H9 (cell line): ENCODE measurements at regions not wholly inside any gene's neighbourhood (a gene's known extent, or its start where the extent isn't known, plus 50 kb on each side); places are given as distances from the start of the nearest gene placed in this dataset.

Source experiments
- DNase-seq: peaks from one replicate; pipeline ENCODE4 v3.0.0-alpha.2; 2017
- H2AFZ ChIP-seq: one replicate; pipeline ENCODE4 v1.6.1; 2013; ENCODE audit warnings: mild to moderate bottlenecking, low read length, control low read depth, moderate library complexity
- H2AK5ac ChIP-seq: 2 replicates; pipeline ENCODE4 v1.6.1; 2013; ENCODE audit warnings: low read length, control low read depth, mixed read lengths; ENCODE audit not compliant: insufficient read length
- H2BK120ac ChIP-seq: one replicate; pipeline ENCODE4 v1.6.1; 2013; ENCODE audit warnings: low read depth, mild to moderate bottlenecking, low read length, control low read depth, inconsistent platforms; ENCODE audit not compliant: poor library complexity, severe bottlenecking
- H2BK12ac ChIP-seq: 2 replicates; pipeline ENCODE4 v1.6.1; 2013; ENCODE audit warnings: low read length, control low read depth, mixed read lengths, low read depth; ENCODE audit not compliant: insufficient read length
- H2BK15ac ChIP-seq: 2 replicates; pipeline ENCODE4 v1.6.1; 2013; ENCODE audit warnings: low read depth, low read length, control low read depth
- H2BK20ac ChIP-seq: one replicate; pipeline ENCODE4 v1.6.1; 2013; ENCODE audit warnings: low read depth, mild to moderate bottlenecking, low read length, control low read depth, inconsistent platforms; ENCODE audit not compliant: poor library complexity, severe bottlenecking
- H2BK5ac ChIP-seq: 2 replicates; pipeline ENCODE4 v1.6.1; 2013; ENCODE audit warnings: low read length, control low read depth, mixed read lengths; ENCODE audit not compliant: insufficient read length
- H3K14ac ChIP-seq: 2 replicates; pipeline ENCODE4 v1.6.1; 2013; ENCODE audit warnings: low read length, control low read depth; ENCODE audit not compliant: insufficient read depth
- H3K18ac ChIP-seq: 2 replicates; pipeline ENCODE4 v1.6.1; 2013; ENCODE audit warnings: low read depth, mild to moderate bottlenecking, mixed read lengths, low read length, control low read depth; ENCODE audit not compliant: insufficient read length
- H3K23ac ChIP-seq: 2 replicates; pipeline ENCODE4 v1.6.1; 2013; ENCODE audit warnings: low read length, control low read depth, mixed read lengths, low read depth; ENCODE audit not compliant: insufficient read length
- H3K23me2 ChIP-seq: 2 replicates; pipeline ENCODE4 v1.6.1; 2013; ENCODE audit warnings: low read depth, mild to moderate bottlenecking, mixed read lengths, low read length, control low read depth; ENCODE audit not compliant: insufficient read length, poor library complexity, severe bottlenecking
- H3K27ac ChIP-seq: 2 replicates; pipeline ENCODE4 v1.5.1; 2013; ENCODE audit warnings: low read length, control low read depth, mixed read lengths, low read depth; ENCODE audit not compliant: insufficient read length
- H3K27me3 ChIP-seq: 2 replicates; pipeline ENCODE4 v1.6.1; 2013; ENCODE audit warnings: low read length, control low read depth, inconsistent platforms; ENCODE audit not compliant: insufficient read depth
- H3K4ac ChIP-seq: 2 replicates; pipeline ENCODE4 v1.6.1; 2013; ENCODE audit warnings: low read depth, mild to moderate bottlenecking, control low read depth, inconsistent platforms, low read length, moderate library complexity
- H3K4me1 ChIP-seq: 2 replicates; pipeline ENCODE4 v1.6.1; 2013; ENCODE audit warnings: low read length, control low read depth, inconsistent platforms; ENCODE audit not compliant: insufficient read depth
- H3K4me2 ChIP-seq: 2 replicates; pipeline ENCODE4 v1.6.1; 2013; ENCODE audit warnings: low read length, control low read depth, mixed read lengths; ENCODE audit not compliant: insufficient read length, insufficient read depth
- H3K56ac ChIP-seq: 2 replicates; pipeline ENCODE4 v1.6.1; 2013; ENCODE audit warnings: low read depth, mild to moderate bottlenecking, mixed read lengths, low read length, control low read depth; ENCODE audit not compliant: insufficient read length
- H3K79me1 ChIP-seq: 2 replicates; pipeline ENCODE4 v1.6.1; 2013; ENCODE audit warnings: low read depth, mild to moderate bottlenecking, moderate library complexity, low read length, control low read depth, inconsistent platforms; ENCODE audit not compliant: insufficient read depth, poor library complexity, severe bottlenecking
- H3K79me2 ChIP-seq: 2 replicates; pipeline ENCODE4 v1.6.1; 2013; ENCODE audit warnings: low read length, control low read depth, inconsistent platforms; ENCODE audit not compliant: insufficient read depth
- H3K9ac ChIP-seq: 2 replicates; pipeline ENCODE4 v1.6.1; 2013; ENCODE audit warnings: low read length, control low read depth, mixed read lengths; ENCODE audit not compliant: insufficient read length; ENCODE audit errors: extremely low read depth
- H3K9me3 ChIP-seq: one replicate; pipeline ENCODE4 v1.6.1; 2013; ENCODE audit warnings: low read depth, low read length, inconsistent platforms; ENCODE audit not compliant: control insufficient read depth
- H3T11ph ChIP-seq: one replicate; pipeline ENCODE4 v1.6.1; 2013; ENCODE audit warnings: mild to moderate bottlenecking, low read length, control low read depth, inconsistent platforms
- H4K20me1 ChIP-seq: one replicate; pipeline ENCODE4 v1.6.1; 2013; ENCODE audit not compliant: control insufficient read depth, insufficient read length, insufficient read depth
- H4K5ac ChIP-seq: 2 replicates; pipeline ENCODE4 v1.6.1; 2013; ENCODE audit warnings: low read depth, mild to moderate bottlenecking, mixed read lengths, low read length, control low read depth; ENCODE audit not compliant: insufficient read length
- H4K8ac ChIP-seq: replicated peaks from 2 replicates; pipeline ENCODE4 v1.6.1; 2013; ENCODE audit warnings: low read length, control low read depth, mixed read lengths, low read depth; ENCODE audit not compliant: insufficient read length
- H4K91ac ChIP-seq: 2 replicates; pipeline ENCODE4 v1.6.1; 2013; ENCODE audit warnings: low read depth, mild to moderate bottlenecking, moderate library complexity, mixed read lengths, low read length, control low read depth; ENCODE audit not compliant: insufficient read length
- H3K27ac Mint-ChIP-seq, 3 experiments: 2 replicates in 2 of 3; 3 replicates in 1 of 3; pipeline ENCODE4 v1.8.0; 2020 to 2021; ENCODE audit warnings: mixed read lengths in 3 of 3, mild to moderate bottlenecking in 1 of 3, moderate library complexity in 1 of 3
- H3K27me3 Mint-ChIP-seq: 2 replicates; pipeline ENCODE4 v1.8.0; 2021; ENCODE audit warnings: low read depth, mild to moderate bottlenecking, moderate library complexity, mixed read lengths
- H3K36me3 Mint-ChIP-seq, 3 experiments: 2 replicates in 2 of 3; 3 replicates in 1 of 3; pipeline ENCODE4 v1.8.0; 2020 to 2021; ENCODE audit warnings: low read depth in 3 of 3, mixed read lengths in 3 of 3; ENCODE audit not compliant: insufficient read depth in 1 of 3
- H3K4me1 Mint-ChIP-seq, 2 experiments: 2 replicates each; pipeline ENCODE4 v1.8.0; 2020; ENCODE audit warnings: mixed read lengths in 2 of 2
- H3K4me3 Mint-ChIP-seq, 2 experiments: 2 replicates in 1 of 2; 3 replicates in 1 of 2; pipeline ENCODE4 v1.8.0; 2020 to 2021; ENCODE audit warnings: mild to moderate bottlenecking in 2 of 2, mixed read lengths in 2 of 2, moderate library complexity in 1 of 2
- H3K9me3 Mint-ChIP-seq, 2 experiments: 2 replicates in 1 of 2; 3 replicates in 1 of 2; pipeline ENCODE4 v1.8.0; 2020; ENCODE audit warnings: mild to moderate bottlenecking in 2 of 2, mixed read lengths in 2 of 2, moderate library complexity in 1 of 2
- CTCF ChIP-seq: fragments of 200-600 bp; sonication (generic); conservative IDR thresholded peaks from 3 replicates; pipeline ENCODE4 v1.8.0; 2021; ENCODE audit warnings: antibody characterized with exemption, mild to moderate bottlenecking
- WGBS: extraction: QIAGEN DNeasy Blood & Tissue Kit; methylation state at CpG from one replicate; pipeline ENCODE4 v1.1.7; 2013; ENCODE audit warnings: missing lambda C conversion rate, low lambda C conversion rate, mixed read lengths; ENCODE audit not compliant: insufficient read length; ENCODE audit errors: extremely low coverage; 5-methylcytosine and 5-hydroxymethylcytosine counted together

- Mint-ChIP-seq H3K4me1 (no peaks in the 10 kb centered on the region), H3K27ac (no peak overlapping the region), H3K27me3 (no peaks in the 10 kb centered on the region), H3K9me3 (no peaks in the 10 kb centered on the region), H3K36me3 (no peaks in the 10 kb centered on the region), H3K4me3 (no peak overlapping the region)
- Histone ChIP-seq H4K91ac (no peak overlapping the region), H4K8ac (no peak overlapping the region), H4K20me1 (no peaks in the 10 kb centered on the region), H3K14ac (no peak overlapping the region), H3K9ac (no peak overlapping the region), H3K9me3 (no peaks in the 10 kb centered on the region), H3K4ac (no peak overlapping the region), H3K79me1 (no peaks in the 10 kb centered on the region), H2BK15ac (no peak overlapping the region), H2BK20ac (no peak overlapping the region), H2BK120ac (no peak overlapping the region), H3K79me2 (no peaks in the 10 kb centered on the region), H2AK5ac (no peak overlapping the region), H3K27me3 (no peaks in the 10 kb centered on the region), H3K18ac (no peak overlapping the region), H3K4me1 (no peaks in the 10 kb centered on the region), H3K23ac (no peak overlapping the region), H3K56ac (no peak overlapping the region), H2BK12ac (no peak overlapping the region), H3K4me2 (no peak overlapping the region), H3T11ph (no peak overlapping the region), H2BK5ac (no peak overlapping the region), H3K27ac (no peak overlapping the region), H4K5ac (no peak overlapping the region), H3K23me2 (no peaks in the 10 kb centered on the region), H2AFZ (no peak overlapping the region)
- TF ChIP-seq CTCF, result no peak
- WGBS, result no CpG with 5 or more reads among the region's 2 CpGs
- DNase-seq, result no peak
Observed at GRCh38 chr2:189276277-189276676, 96.7 kb upstream of the COL5A2 start.
